ENCODE measurements at regions not wholly inside any gene's neighbourhood (a gene's known extent, or its start where the extent isn't known, plus 50 kb on each side); places are given as distances from the start of the nearest gene placed in this dataset.

GRCh38 chr22:48706934-48707762 is 1120.5 kb downstream of the BRD1 start:
- no peaks in the 10 kb centered on the region for H3K27me3 ChIP-seq (ENCODE audit: insufficient read depth, poor library complexity, severe bottlenecking)
- no peak overlapping the region for H3K27ac ChIP-seq (replicated peaks)
- no peak for TF ChIP-seq GABPA (IDR thresholded peaks at IDR 0.05; ENCODE audit: low read depth)
- TF ChIP-seq, protein P1, sequence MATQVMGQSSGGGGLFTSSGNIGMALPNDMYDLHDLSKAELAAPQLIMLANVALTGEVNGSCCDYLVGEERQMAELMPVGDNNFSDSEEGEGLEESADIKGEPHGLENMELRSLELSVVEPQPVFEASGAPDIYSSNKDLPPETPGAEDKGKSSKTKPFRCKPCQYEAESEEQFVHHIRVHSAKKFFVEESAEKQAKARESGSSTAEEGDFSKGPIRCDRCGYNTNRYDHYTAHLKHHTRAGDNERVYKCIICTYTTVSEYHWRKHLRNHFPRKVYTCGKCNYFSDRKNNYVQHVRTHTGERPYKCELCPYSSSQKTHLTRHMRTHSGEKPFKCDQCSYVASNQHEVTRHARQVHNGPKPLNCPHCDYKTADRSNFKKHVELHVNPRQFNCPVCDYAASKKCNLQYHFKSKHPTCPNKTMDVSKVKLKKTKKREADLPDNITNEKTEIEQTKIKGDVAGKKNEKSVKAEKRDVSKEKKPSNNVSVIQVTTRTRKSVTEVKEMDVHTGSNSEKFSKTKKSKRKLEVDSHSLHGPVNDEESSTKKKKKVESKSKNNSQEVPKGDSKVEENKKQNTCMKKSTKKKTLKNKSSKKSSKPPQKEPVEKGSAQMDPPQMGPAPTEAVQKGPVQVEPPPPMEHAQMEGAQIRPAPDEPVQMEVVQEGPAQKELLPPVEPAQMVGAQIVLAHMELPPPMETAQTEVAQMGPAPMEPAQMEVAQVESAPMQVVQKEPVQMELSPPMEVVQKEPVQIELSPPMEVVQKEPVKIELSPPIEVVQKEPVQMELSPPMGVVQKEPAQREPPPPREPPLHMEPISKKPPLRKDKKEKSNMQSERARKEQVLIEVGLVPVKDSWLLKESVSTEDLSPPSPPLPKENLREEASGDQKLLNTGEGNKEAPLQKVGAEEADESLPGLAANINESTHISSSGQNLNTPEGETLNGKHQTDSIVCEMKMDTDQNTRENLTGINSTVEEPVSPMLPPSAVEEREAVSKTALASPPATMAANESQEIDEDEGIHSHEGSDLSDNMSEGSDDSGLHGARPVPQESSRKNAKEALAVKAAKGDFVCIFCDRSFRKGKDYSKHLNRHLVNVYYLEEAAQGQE (IDR thresholded peaks at IDR 0.05; ENCODE audit: insufficient replicate concordance, low read depth): no peak
- TF ChIP-seq CTCF (IDR thresholded peaks at IDR 0.05; ENCODE audit: insufficient read depth, low read length): no peak
- TF ChIP-seq POLR2AphosphoS5 (IDR thresholded peaks at IDR 0.05; ENCODE audit: low read depth): no peak
- no peak for TF ChIP-seq SPI1 (IDR thresholded peaks at IDR 0.05; ENCODE audit: borderline replicate concordance, low read depth)
- DNase-seq (ENCODE audit: low read depth in 1 of 2, low spot score in 1 of 2): no peak
- H3K4me3 ChIP-seq (replicated peaks; ENCODE audit: insufficient read depth, low read length): no peak overlapping the region

- Histone ChIP-seq H3K4me3 (replicated peaks; ENCODE audit: insufficient read depth, low read length) (no peak overlapping the region), H3K27me3 (ENCODE audit: insufficient read depth, poor library complexity, severe bottlenecking) (no peaks in the 10 kb centered on the region), H3K27ac (replicated peaks) (no peak overlapping the region)
- DNase-seq (ENCODE audit: low read depth in 1 of 2, low spot score in 1 of 2): no peak
- TF ChIP-seq SPI1 (IDR thresholded peaks at IDR 0.05; ENCODE audit: borderline replicate concordance, low read depth): no peak
- TF ChIP-seq GABPA (IDR thresholded peaks at IDR 0.05; ENCODE audit: low read depth): no peak
- no peak for TF ChIP-seq POLR2AphosphoS5 (IDR thresholded peaks at IDR 0.05; ENCODE audit: low read depth)
- TF ChIP-seq, protein P1 (IDR thresholded peaks at IDR 0.05; ENCODE audit: insufficient replicate concordance, low read depth): no peak
Measured at GRCh38 chr22:48705917-48706605, 1121.6 kb downstream of the BRD1 start.

- no peak for DNase-seq (ENCODE audit: low read depth in 1 of 2, low spot score in 1 of 2)
- no peaks in the 10 kb centered on the region for H3K27me3 ChIP-seq (ENCODE audit: insufficient read depth, poor library complexity, severe bottlenecking)
- H3K4me3 ChIP-seq (replicated peaks; ENCODE audit: insufficient read depth, low read length): no peak overlapping the region
- H3K27ac ChIP-seq (replicated peaks): no peak overlapping the region
- TF ChIP-seq, protein P1 (IDR thresholded peaks at IDR 0.05; ENCODE audit: insufficient replicate concordance, low read depth): no peak
- TF ChIP-seq SPI1 (IDR thresholded peaks at IDR 0.05; ENCODE audit: borderline replicate concordance, low read depth) (no peak), GABPA (IDR thresholded peaks at IDR 0.05; ENCODE audit: low read depth) (no peak), POLR2AphosphoS5 (IDR thresholded peaks at IDR 0.05; ENCODE audit: low read depth) (no peak), CTCF (IDR thresholded peaks at IDR 0.05; ENCODE audit: insufficient read depth, low read length) (no peak)
Measured at GRCh38 chr22:48705159-48705916, 1122.3 kb downstream of the BRD1 start.

Data from HL-60 (cell line).